HepG2 (cell line): ENCODE measurements at regions not wholly inside any gene's neighbourhood (a gene's known extent, or its start where the extent isn't known, plus 50 kb on each side); places are given as distances from the start of the nearest gene placed in this dataset.

Experiments
- ASH2L ChIP-seq: fragments of 300-600, 200-600 bp; sonication (generic); IDR thresholded peaks from 2 replicates; pipeline ENCODE4 v1.7.0; 2017; ENCODE audit warnings: low read depth, mild to moderate bottlenecking, moderate library complexity, mixed read lengths, low read length; ENCODE audit not compliant: insufficient read length
- CTCF ChIP-seq: sonication (generic); formaldehyde crosslinking; IDR thresholded peaks from 2 replicates; pipeline ENCODE4 v1.5.0; 2020; ENCODE audit warnings: mild to moderate bottlenecking, missing genetic modification reagents, moderate library complexity
- MYC ChIP-seq: sonication (generic); formaldehyde crosslinking; IDR thresholded peaks from 2 replicates; pipeline ENCODE4 v1.9.0; 2021; ENCODE audit warnings: missing genetic modification reagents, borderline replicate concordance
- PATZ1 ChIP-seq: sonication (generic); formaldehyde crosslinking; IDR thresholded peaks from 2 replicates; pipeline ENCODE4 v1.4.0; 2020; ENCODE audit warnings: missing genetic modification reagents
- PAX8 ChIP-seq: sonication (generic); formaldehyde crosslinking; IDR thresholded peaks from 2 replicates; pipeline ENCODE4 v1.8.0; 2022; ENCODE audit warnings: mild to moderate bottlenecking, missing genetic modification reagents, borderline replicate concordance
- SIN3B ChIP-seq: fragments of 150-350 bp; IDR thresholded peaks from 2 replicates; pipeline ENCODE4 v1.6.1; 2014; ENCODE audit warnings: low read length
- U2AF2 ChIP-seq: fragments of 200-400 bp; formaldehyde crosslinking; IDR thresholded peaks from 2 replicates; pipeline ENCODE4 v1.6.1; 2017; ENCODE audit warnings: low read depth, mild to moderate bottlenecking, low read length
- YEATS4 ChIP-seq: sonication (generic); formaldehyde crosslinking; IDR thresholded peaks from 2 replicates; pipeline ENCODE4 v1.4.0; 2020; ENCODE audit warnings: missing genetic modification reagents, borderline replicate concordance
- ZNF556 ChIP-seq: sonication (generic); formaldehyde crosslinking; IDR thresholded peaks from 2 replicates; pipeline ENCODE4 v1.4.0; 2020; ENCODE audit warnings: mild to moderate bottlenecking, missing genetic modification reagents, borderline replicate concordance
- ZNF687 ChIP-seq: sonication (generic); formaldehyde crosslinking; IDR thresholded peaks from 2 replicates; pipeline ENCODE4 v1.5.1; 2020; ENCODE audit warnings: mild to moderate bottlenecking, missing genetic modification reagents, moderate library complexity
- ZNF775 ChIP-seq: sonication (generic); formaldehyde crosslinking; IDR thresholded peaks from 2 replicates; pipeline ENCODE4 v1.4.0; 2020; ENCODE audit warnings: missing genetic modification reagents, mild to moderate bottlenecking, moderate library complexity, borderline replicate concordance

GRCh38 chr10:108409306-108409705, 1244.8 kb upstream of the SORCS1 start:
- TF ChIP-seq CTCF (CRISPR knock-in tag) (no peak), PAX8 (CRISPR knock-in tag) (no peak), ZNF687 (CRISPR knock-in tag) (no peak), YEATS4 (CRISPR knock-in tag) (no peak), PATZ1 (no peak), U2AF2 (no peak), ZNF775 (CRISPR knock-in tag) (no peak), SIN3B (no peak), ASH2L (no peak), ZNF556 (CRISPR knock-in tag) (no peak), MYC (CRISPR knock-in tag) (no peak)
